Loucy (cell line): ENCODE measurements at regions not wholly inside any gene's neighbourhood (a gene's known extent, or its start where the extent isn't known, plus 50 kb on each side); places are given as distances from the start of the nearest gene placed in this dataset.

Experiments
- H2AFZ ChIP-seq: fragments of 200-600 bp; sonication (generic); 2 replicates; pipeline ENCODE4 v1.6.0; 2016; ENCODE audit warnings: antibody characterized with exemption, mild to moderate bottlenecking, low read length, moderate library complexity
- H3F3A ChIP-seq: fragments of 200-600 bp; 2 replicates; pipeline ENCODE4 v1.6.0; 2016; ENCODE audit warnings: antibody characterized with exemption, low read depth, mild to moderate bottlenecking
- H3K27me3 ChIP-seq: fragments of 200-600 bp; sonication (generic); 2 replicates; pipeline ENCODE4 v1.6.1; 2014; ENCODE audit warnings: low read length, mild to moderate bottlenecking; ENCODE audit not compliant: insufficient read depth, poor library complexity, severe bottlenecking
- H3K36me3 ChIP-seq: fragments of 200-600 bp; sonication (generic); 2 replicates; pipeline ENCODE4 v1.6.1; 2016; ENCODE audit warnings: low read length; ENCODE audit not compliant: insufficient read depth
- H3K4me1 ChIP-seq: fragments of 200-600 bp; sonication (generic); 2 replicates; pipeline ENCODE4 v1.5.1; 2014; ENCODE audit warnings: low read length, mild to moderate bottlenecking; ENCODE audit not compliant: insufficient read depth, poor library complexity, severe bottlenecking
- H3K4me2 ChIP-seq: fragments of 200-600 bp; sonication (generic); 2 replicates; pipeline ENCODE4 v1.6.0; 2014; ENCODE audit warnings: antibody characterized with exemption, low read length, low read depth, mild to moderate bottlenecking; ENCODE audit not compliant: poor library complexity, severe bottlenecking
- H3K4me3 ChIP-seq: fragments of 200-600 bp; sonication (generic); 2 replicates; pipeline ENCODE4 v1.5.1; 2014; ENCODE audit warnings: low read length, mild to moderate bottlenecking, mixed read lengths; ENCODE audit not compliant: poor library complexity, severe bottlenecking
- H3K79me2 ChIP-seq: fragments of 200-600 bp; sonication (generic); 2 replicates; pipeline ENCODE4 v1.6.1; 2014; ENCODE audit warnings: low read length; ENCODE audit not compliant: insufficient read depth
- H3K9ac ChIP-seq: fragments of 200-600 bp; sonication (generic); 2 replicates; pipeline ENCODE4 v1.6.0; 2014; ENCODE audit warnings: mild to moderate bottlenecking, low read depth, low read length, moderate library complexity; ENCODE audit not compliant: poor library complexity, severe bottlenecking
- H3K9me2 ChIP-seq: fragments of 200-600 bp; sonication (generic); replicated peaks from 2 replicates; pipeline ENCODE4 v1.6.1; 2016; ENCODE audit warnings: low read depth, low read length, mixed read lengths
- H3K9me3 ChIP-seq: fragments of 200-600 bp; sonication (generic); 2 replicates; pipeline ENCODE4 v1.6.1; 2014; ENCODE audit warnings: mild to moderate bottlenecking, antibody characterized with exemption, low read length, low read depth; ENCODE audit not compliant: insufficient read depth
- H4K20me1 ChIP-seq: fragments of 200-600 bp; sonication (generic); 2 replicates; pipeline ENCODE4 v1.6.0; 2014; ENCODE audit warnings: antibody characterized with exemption, low read length, mild to moderate bottlenecking; ENCODE audit not compliant: insufficient read depth, poor library complexity, severe bottlenecking
- CTCF ChIP-seq: fragments of 200-600 bp; sonication (generic); conservative IDR thresholded peaks from 2 replicates; pipeline ENCODE4 v1.5.1; 2014; ENCODE audit warnings: mild to moderate bottlenecking, antibody characterized with exemption, low read length
- EZH2phosphoT487 ChIP-seq: fragments of 200-600 bp; IDR thresholded peaks from 2 replicates; pipeline ENCODE4 v1.6.1; 2018; ENCODE audit warnings: antibody characterized with exemption, mild to moderate bottlenecking, moderate library complexity, borderline replicate concordance

- Histone ChIP-seq H3K4me3 (no peak overlapping the region), H4K20me1 (no peaks in the 10 kb centered on the region), H3K4me2 (no peak overlapping the region), H3K4me1 (no peaks in the 10 kb centered on the region), H3K9ac (no peak overlapping the region), H3K79me2 (no peaks in the 10 kb centered on the region), H3K9me3 (no peaks in the 10 kb centered on the region), H3F3A (no peaks in the 10 kb centered on the region), H3K9me2 (no peaks in the 10 kb centered on the region), H3K36me3 (no peaks in the 10 kb centered on the region), H3K27me3 (no peaks in the 10 kb centered on the region), H2AFZ (no peak overlapping the region)
- TF ChIP-seq CTCF (no peak), EZH2phosphoT487 (no peak)
Observed at GRCh38 chr10:21279217-21279575, 246.3 kb downstream of the SKIDA1 start.

- Histone ChIP-seq H2AFZ (no peak overlapping the region), H3K27me3 (no peaks in the 10 kb centered on the region), H3K4me2 (no peak overlapping the region)
Observed at GRCh38 chr10:21278491-21279216, 246.8 kb downstream of the SKIDA1 start.

GRCh38 chr10:21273400-21273968, 252.0 kb downstream of the SKIDA1 start:
- Histone ChIP-seq H3K9me3 (no peaks in the 10 kb centered on the region), H3K4me1 (no peaks in the 10 kb centered on the region), H3K9me2 (no peaks in the 10 kb centered on the region), H2AFZ (no peak overlapping the region), H3K27me3 (no peaks in the 10 kb centered on the region), H3K4me2 (no peak overlapping the region), H3F3A (no peaks in the 10 kb centered on the region), H3K4me3 (no peak overlapping the region), H3K9ac (no peak overlapping the region), H3K36me3 (no peaks in the 10 kb centered on the region), H4K20me1 (no peaks in the 10 kb centered on the region), H3K79me2 (no peaks in the 10 kb centered on the region)
- TF ChIP-seq EZH2phosphoT487 (no peak), CTCF (no peak)

More at GRCh38 chr10:21278491-21279216, 246.8 kb downstream of the SKIDA1 start:
- Histone ChIP-seq H3K4me1 (no peaks in the 10 kb centered on the region), H3K9me3 (no peaks in the 10 kb centered on the region), H3K9me2 (no peaks in the 10 kb centered on the region), H3K9ac (no peak overlapping the region), H4K20me1 (no peaks in the 10 kb centered on the region), H3F3A (no peaks in the 10 kb centered on the region), H3K36me3 (no peaks in the 10 kb centered on the region), H3K79me2 (no peaks in the 10 kb centered on the region), H3K4me3 (no peak overlapping the region)
- peak; percentile 85 for TF ChIP-seq CTCF
- no peak for TF ChIP-seq EZH2phosphoT487
